HEK293 (cell line): ENCODE measurements at regions not wholly inside any gene's neighbourhood (a gene's known extent, or its start where the extent isn't known, plus 50 kb on each side); places are given as distances from the start of the nearest gene placed in this dataset.

ENCODE experiments used
- CTCF ChIP-seq: fragments of 450-650 bp; formaldehyde crosslinking; IDR thresholded peaks from 2 replicates; pipeline ENCODE4 v1.5.1; 2016; ENCODE audit warnings: missing biosample characterization, missing genetic modification characterization
- KLF10 ChIP-seq: fragments of 450-650 bp; IDR thresholded peaks from 2 replicates; pipeline ENCODE4 v1.5.1; 2018; ENCODE audit warnings: missing biosample characterization, mild to moderate bottlenecking, missing genetic modification characterization
- PBX3 ChIP-seq: sonication (generic); formaldehyde crosslinking; IDR thresholded peaks from 2 replicates; pipeline ENCODE4 v1.8.1; 2022; ENCODE audit warnings: mild to moderate bottlenecking, moderate library complexity, missing genetic modification reagents
- SETDB1 ChIP-seq: IDR thresholded peaks from one replicate; pipeline ENCODE4 v1.6.1; 2017; ENCODE audit warnings: mild to moderate bottlenecking, low read length, moderate library complexity, mixed read lengths; ENCODE audit not compliant: insufficient read length
- TSHZ1 ChIP-seq: fragments of 450-650 bp; formaldehyde crosslinking; IDR thresholded peaks from 2 replicates; pipeline ENCODE4 v1.5.1; 2016; ENCODE audit warnings: missing biosample characterization, missing genetic modification characterization, borderline replicate concordance
- ZBTB17 ChIP-seq: fragments of 450-650 bp; formaldehyde crosslinking; IDR thresholded peaks from 2 replicates; pipeline ENCODE4 v1.5.1; 2016; ENCODE audit warnings: missing biosample characterization, missing genetic modification characterization
- ZBTB48 ChIP-seq: fragments of 450-650 bp; formaldehyde crosslinking; IDR thresholded peaks from 2 replicates; pipeline ENCODE4 v1.5.1; 2016; ENCODE audit warnings: missing biosample characterization, missing genetic modification characterization
- ZFP41 ChIP-seq: fragments of 450-650 bp; formaldehyde crosslinking; IDR thresholded peaks from 2 replicates; pipeline ENCODE4 v1.5.1; 2016; ENCODE audit warnings: missing biosample characterization, missing genetic modification characterization, borderline replicate concordance
- ZNF302 ChIP-seq: fragments of 450-650 bp; formaldehyde crosslinking; IDR thresholded peaks from 2 replicates; pipeline ENCODE4 v1.5.1; 2016; ENCODE audit warnings: missing biosample characterization, missing genetic modification characterization, low read depth
- ZNF362 ChIP-seq: fragments of 450-650 bp; formaldehyde crosslinking; IDR thresholded peaks from 2 replicates; pipeline ENCODE4 v1.5.1; 2016; ENCODE audit warnings: missing biosample characterization, missing genetic modification characterization
- ZNF404 ChIP-seq: fragments of 450-650 bp; formaldehyde crosslinking; IDR thresholded peaks from 2 replicates; pipeline ENCODE4 v1.5.1; 2017; ENCODE audit warnings: missing biosample characterization, missing genetic modification characterization

GRCh38 chr10:81152656-81153055 is 615.0 kb downstream of the SH2D4B start:
- no peak for TF ChIP-seq CTCF (tag by site-specific recombination)
- TF ChIP-seq ZNF362 (tag by site-specific recombination), result no peak
- TF ChIP-seq ZNF404 (tag by site-specific recombination), result no peak
- no peak for TF ChIP-seq TSHZ1
- TF ChIP-seq ZBTB48 (tag by site-specific recombination), result no peak
- TF ChIP-seq PBX3 (CRISPR knock-in tag), result no peak
- no peak for TF ChIP-seq KLF10 (tag by site-specific recombination)
- no peak for TF ChIP-seq ZBTB17
- no peak for TF ChIP-seq ZNF302 (tag by site-specific recombination)
- no peak for TF ChIP-seq ZFP41 (tag by site-specific recombination)
- no peak for TF ChIP-seq SETDB1
